22Rv1 (cell line): ENCODE measurements at regions not wholly inside any gene's neighbourhood (a gene's known extent, or its start where the extent isn't known, plus 50 kb on each side); places are given as distances from the start of the nearest gene placed in this dataset.

ENCODE experiments used
- ZFX ChIP-seq: fragments of 450-650 bp; IDR thresholded peaks from 2 replicates; pipeline ENCODE4 v1.6.1; 2017; ENCODE audit warnings: antibody characterized with exemption, borderline replicate concordance
- TF ChIP-seq, protein P1 (sequence below): fragments of 450-650 bp; IDR thresholded peaks from 2 replicates; pipeline ENCODE4 v1.5.1; 2017; ENCODE audit warnings: mild to moderate bottlenecking

DNA sequence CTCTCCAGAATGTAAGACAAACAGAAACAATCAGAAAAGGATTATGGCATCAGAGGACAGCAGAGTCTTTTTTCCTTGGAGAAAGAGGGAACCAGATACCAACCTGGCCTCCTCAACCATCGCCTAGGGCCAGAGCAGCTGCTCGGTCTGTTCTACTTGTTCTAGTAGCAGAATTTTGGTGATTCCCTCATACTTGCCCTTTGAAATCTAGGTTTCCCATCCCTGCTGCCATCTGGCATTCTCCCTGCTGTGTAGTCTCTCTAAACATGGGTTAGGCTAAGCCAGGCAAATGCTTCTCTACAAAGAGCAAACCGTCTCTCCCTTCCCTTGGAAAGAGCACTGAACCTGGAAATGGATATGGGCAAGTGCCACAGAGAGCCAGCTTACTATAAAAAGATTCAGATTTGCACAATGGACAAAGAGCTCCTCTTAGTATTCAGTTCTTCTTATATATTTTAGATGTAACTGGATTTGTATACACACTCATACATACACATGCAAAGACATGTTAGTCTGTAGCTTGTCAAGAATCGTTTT, 208.6 kb upstream of the ST6GAL2 start:
- TF ChIP-seq, protein P1, sequence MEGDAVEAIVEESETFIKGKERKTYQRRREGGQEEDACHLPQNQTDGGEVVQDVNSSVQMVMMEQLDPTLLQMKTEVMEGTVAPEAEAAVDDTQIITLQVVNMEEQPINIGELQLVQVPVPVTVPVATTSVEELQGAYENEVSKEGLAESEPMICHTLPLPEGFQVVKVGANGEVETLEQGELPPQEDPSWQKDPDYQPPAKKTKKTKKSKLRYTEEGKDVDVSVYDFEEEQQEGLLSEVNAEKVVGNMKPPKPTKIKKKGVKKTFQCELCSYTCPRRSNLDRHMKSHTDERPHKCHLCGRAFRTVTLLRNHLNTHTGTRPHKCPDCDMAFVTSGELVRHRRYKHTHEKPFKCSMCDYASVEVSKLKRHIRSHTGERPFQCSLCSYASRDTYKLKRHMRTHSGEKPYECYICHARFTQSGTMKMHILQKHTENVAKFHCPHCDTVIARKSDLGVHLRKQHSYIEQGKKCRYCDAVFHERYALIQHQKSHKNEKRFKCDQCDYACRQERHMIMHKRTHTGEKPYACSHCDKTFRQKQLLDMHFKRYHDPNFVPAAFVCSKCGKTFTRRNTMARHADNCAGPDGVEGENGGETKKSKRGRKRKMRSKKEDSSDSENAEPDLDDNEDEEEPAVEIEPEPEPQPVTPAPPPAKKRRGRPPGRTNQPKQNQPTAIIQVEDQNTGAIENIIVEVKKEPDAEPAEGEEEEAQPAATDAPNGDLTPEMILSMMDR: no peak
- no peak for TF ChIP-seq ZFX
